ENCODE measurements at regions not wholly inside any gene's neighbourhood (a gene's known extent, or its start where the extent isn't known, plus 50 kb on each side); places are given as distances from the start of the nearest gene placed in this dataset.

GRCh38 chr10:47245731-47246350, 54.2 kb upstream of the GDF10 start:
- intact Hi-C loops (cut with DNase I) = no loop called here
- no peaks in the 10 kb centered on the region for H3K9me3 ChIP-seq
- WGBS, 2 donors = 84 to 88% methylated on average over 6 of the region's 6 CpGs
- no peak for ATAC-seq
- no peak overlapping the region for H3K4me3 ChIP-seq
- TF ChIP-seq CTCF (IDR thresholded peaks at IDR 0.05) = no peak
- no peaks in the 10 kb centered on the region for H3K36me3 ChIP-seq
- H3K4me1 ChIP-seq = no peaks in the 10 kb centered on the region
- peaks cover 0 to 11% (median 0%) of the 10 kb centered on the region in 7 donors for H3K27me3 ChIP-seq
- no peak for DNase-seq
- no peak overlapping the region for H3K27ac ChIP-seq

- WGBS, 2 donors = 89 to 95% methylated on average over 6 of the region's 6 CpGs
- DNase-seq = no peak
Measured at GRCh38 chr10:47246406-47247147, 53.4 kb upstream of the GDF10 start.

GRCh38 chr10:47247148-47248059, 52.6 kb upstream of the GDF10 start:
- no peaks in the 10 kb centered on the region for H3K27me3 ChIP-seq
- DNase-seq (no peak), ATAC-seq (no peak)

More at GRCh38 chr10:47246406-47247147, 53.4 kb upstream of the GDF10 start:
- H3K36me3 ChIP-seq = no peaks in the 10 kb centered on the region
- ATAC-seq = no peak
- no peak overlapping the region for H3K4me3 ChIP-seq
- H3K4me1 ChIP-seq = no peaks in the 10 kb centered on the region
- no peak overlapping the region for H3K27ac ChIP-seq
- peaks cover 0 to 7% (median 0%) of the 10 kb centered on the region in 7 donors for H3K27me3 ChIP-seq
- no peak for TF ChIP-seq CTCF (IDR thresholded peaks at IDR 0.05)
- no peaks in the 10 kb centered on the region for H3K9me3 ChIP-seq
- intact Hi-C loops (cut with DNase I) = no loop called here

More at GRCh38 chr10:47247148-47248059, 52.6 kb upstream of the GDF10 start:
- Histone ChIP-seq H3K9me3 (no peaks in the 10 kb centered on the region), H3K36me3 (no peaks in the 10 kb centered on the region), H3K27ac (no peak overlapping the region), H3K4me3 (no peak overlapping the region), H3K4me1 (no peaks in the 10 kb centered on the region)
- intact Hi-C loops (cut with DNase I) = no loop called here
- no peak for TF ChIP-seq CTCF (IDR thresholded peaks at IDR 0.05)
- 82 to 92% methylated on average over 13 of the region's 13 CpGs for WGBS, 2 donors
